OCI-LY7 (cell line): ENCODE measurements at regions not wholly inside any gene's neighbourhood (a gene's known extent, or its start where the extent isn't known, plus 50 kb on each side); places are given as distances from the start of the nearest gene placed in this dataset.

Experiments
- BruUV-seq: library from RNA; stranded (reverse); fragments of 400-500 nt; replicated peaks from 2 replicates; lab custom pipeline; 2021; lab: Mats Ljungman, UMichigan
- CTCF ChIA-PET: fragments of 300-600 bp; sonication (Branson Sonifier 250); formaldehyde crosslinking; loops from one replicate; lab custom pipeline; 2022; ENCODE audit warnings: antibody characterized with exemption; ENCODE audit not compliant: unreplicated experiment; lab: Charles Lee
- POLR2A ChIA-PET: fragments of 300-600 bp; sonication (Branson Sonifier 250); formaldehyde crosslinking; loops from one replicate; lab custom pipeline; 2022; ENCODE audit warnings: antibody characterized with exemption; lab: Charles Lee
- DNase-seq: peaks from one replicate; pipeline ENCODE4 v3.0.0-alpha.2; 2015; ENCODE audit warnings: low spot score
- H2AFZ ChIP-seq: fragments of 200-600 bp; sonication (generic), shearing (Covaris generic); 2 replicates; pipeline ENCODE4 v1.6.1; 2014; ENCODE audit warnings: mild to moderate bottlenecking, antibody characterized with exemption, low read length, moderate library complexity
- H3K27ac ChIP-seq: fragments of 200-600 bp; sonication (generic); 2 replicates; pipeline ENCODE4 v1.5.1; 2014; ENCODE audit warnings: mixed run types, low read depth, mild to moderate bottlenecking, moderate library complexity, low read length, inconsistent platforms; ENCODE audit not compliant: poor library complexity, severe bottlenecking
- H3K36me3 ChIP-seq: fragments of 200-600 bp; sonication (generic); 2 replicates; pipeline ENCODE4 v1.6.1; 2014; ENCODE audit warnings: mild to moderate bottlenecking, antibody characterized with exemption, low read length, moderate library complexity, mixed read lengths; ENCODE audit not compliant: insufficient read depth
- H3K4me1 ChIP-seq: fragments of 200-600 bp; sonication (generic); 2 replicates; pipeline ENCODE4 v1.5.1; 2014; ENCODE audit warnings: mild to moderate bottlenecking, low read length; ENCODE audit not compliant: insufficient read depth, poor library complexity, severe bottlenecking
- H3K4me2 ChIP-seq: fragments of 200-600 bp; sonication (generic); 2 replicates; pipeline ENCODE4 v1.6.1; 2014; ENCODE audit warnings: mild to moderate bottlenecking, low read length
- H3K4me3 ChIP-seq: fragments of 200-600 bp; sonication (generic); 2 replicates; pipeline ENCODE4 v1.5.1; 2014; ENCODE audit warnings: mild to moderate bottlenecking, low read depth, low read length; ENCODE audit not compliant: poor library complexity, severe bottlenecking
- H3K79me2 ChIP-seq: fragments of 200-600 bp; sonication (generic); 2 replicates; pipeline ENCODE4 v1.6.1; 2016; ENCODE audit warnings: low read depth, mild to moderate bottlenecking, low read length, moderate library complexity, mixed read lengths; ENCODE audit not compliant: insufficient read depth
- H3K9me2 ChIP-seq: fragments of 200-600 bp; sonication (generic); 2 replicates; pipeline ENCODE4 v1.6.1; 2016; ENCODE audit warnings: mild to moderate bottlenecking, low read length, mixed read lengths; ENCODE audit not compliant: insufficient read depth
- H3K9me3 ChIP-seq: fragments of 200-600 bp; sonication (generic); 2 replicates; pipeline ENCODE4 v1.6.1; 2014; ENCODE audit warnings: mild to moderate bottlenecking, mixed run types, low read length, mixed read lengths
- H4K20me1 ChIP-seq: fragments of 200-600 bp; sonication (generic); 2 replicates; pipeline ENCODE4 v1.6.1; 2014; ENCODE audit warnings: mild to moderate bottlenecking, antibody characterized with exemption, low read length, moderate library complexity, mixed read lengths; ENCODE audit not compliant: insufficient read depth
- EZH2phosphoT487 ChIP-seq: fragments of 200-600 bp; sonication (generic); IDR thresholded peaks from 2 replicates; pipeline ENCODE4 v1.6.1; 2018; ENCODE audit warnings: low read depth, borderline replicate concordance, mild to moderate bottlenecking, mixed run types, antibody characterized with exemption, low read length, moderate library complexity, mixed read lengths
- intact Hi-C: fragments of 100-400 bp; cut with micrococcal nuclease; formaldehyde crosslinking; loops from one replicate; pipeline ENCODE4 v1.10.0; 2022; ENCODE audit not compliant: unreplicated experiment
- TF ChIP-seq, protein P1 (sequence below): fragments of 200-600 bp; sonication (generic); conservative IDR thresholded peaks from 2 replicates; pipeline ENCODE4 v1.5.1; 2014; ENCODE audit warnings: mild to moderate bottlenecking, antibody characterized with exemption, low read length, moderate library complexity, mixed read lengths

GRCh38 chr7:110168010-110168409 lies 922.9 kb upstream of the LRRN3 start:
- no peak overlapping the region for H3K4me2 ChIP-seq
- H2AFZ ChIP-seq = no peak overlapping the region
- no peaks in the 10 kb centered on the region for H3K36me3 ChIP-seq
- BruUV-seq = no TSS peak
- no peaks in the 10 kb centered on the region for H3K4me1 ChIP-seq
- H3K9me3 ChIP-seq = no peaks in the 10 kb centered on the region
- ChIA-PET POLR2A (no interaction called here), CTCF (no interaction called here)
- intact Hi-C loops = no loop called here
- no peak overlapping the region for H3K27ac ChIP-seq
- H4K20me1 ChIP-seq = no peaks in the 10 kb centered on the region
- H3K9me2 ChIP-seq = no peaks in the 10 kb centered on the region
- no peak for DNase-seq
- no peak overlapping the region for H3K4me3 ChIP-seq
- TF ChIP-seq, protein P1, sequence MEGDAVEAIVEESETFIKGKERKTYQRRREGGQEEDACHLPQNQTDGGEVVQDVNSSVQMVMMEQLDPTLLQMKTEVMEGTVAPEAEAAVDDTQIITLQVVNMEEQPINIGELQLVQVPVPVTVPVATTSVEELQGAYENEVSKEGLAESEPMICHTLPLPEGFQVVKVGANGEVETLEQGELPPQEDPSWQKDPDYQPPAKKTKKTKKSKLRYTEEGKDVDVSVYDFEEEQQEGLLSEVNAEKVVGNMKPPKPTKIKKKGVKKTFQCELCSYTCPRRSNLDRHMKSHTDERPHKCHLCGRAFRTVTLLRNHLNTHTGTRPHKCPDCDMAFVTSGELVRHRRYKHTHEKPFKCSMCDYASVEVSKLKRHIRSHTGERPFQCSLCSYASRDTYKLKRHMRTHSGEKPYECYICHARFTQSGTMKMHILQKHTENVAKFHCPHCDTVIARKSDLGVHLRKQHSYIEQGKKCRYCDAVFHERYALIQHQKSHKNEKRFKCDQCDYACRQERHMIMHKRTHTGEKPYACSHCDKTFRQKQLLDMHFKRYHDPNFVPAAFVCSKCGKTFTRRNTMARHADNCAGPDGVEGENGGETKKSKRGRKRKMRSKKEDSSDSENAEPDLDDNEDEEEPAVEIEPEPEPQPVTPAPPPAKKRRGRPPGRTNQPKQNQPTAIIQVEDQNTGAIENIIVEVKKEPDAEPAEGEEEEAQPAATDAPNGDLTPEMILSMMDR = no peak
- no peak for TF ChIP-seq EZH2phosphoT487
- H3K79me2 ChIP-seq = no peaks in the 10 kb centered on the region

GRCh38 chr7:110170841-110171240 lies 920.1 kb upstream of the LRRN3 start:
- no peaks in the 10 kb centered on the region for H3K4me1 ChIP-seq
- H2AFZ ChIP-seq = no peak overlapping the region
- no peak overlapping the region for H3K27ac ChIP-seq
- H4K20me1 ChIP-seq = no peaks in the 10 kb centered on the region
- no peaks in the 10 kb centered on the region for H3K9me2 ChIP-seq
- intact Hi-C loops = no loop called here
- CTCF ChIA-PET = interaction anchor here (0.6 kb wide), 1 partner anchor 1400 kb away, joined by 3 read pairs; no protein-coding TSS in a partner anchor
- no TSS peak for BruUV-seq
- POLR2A ChIA-PET = no interaction called here
- no peak for DNase-seq
- H3K9me3 ChIP-seq = no peaks in the 10 kb centered on the region
- H3K36me3 ChIP-seq = no peaks in the 10 kb centered on the region
- TF ChIP-seq, protein P1 = no peak
- TF ChIP-seq EZH2phosphoT487 = no peak
- H3K4me3 ChIP-seq = no peak overlapping the region
- H3K79me2 ChIP-seq = no peaks in the 10 kb centered on the region
- H3K4me2 ChIP-seq = no peak overlapping the region

DNA sequence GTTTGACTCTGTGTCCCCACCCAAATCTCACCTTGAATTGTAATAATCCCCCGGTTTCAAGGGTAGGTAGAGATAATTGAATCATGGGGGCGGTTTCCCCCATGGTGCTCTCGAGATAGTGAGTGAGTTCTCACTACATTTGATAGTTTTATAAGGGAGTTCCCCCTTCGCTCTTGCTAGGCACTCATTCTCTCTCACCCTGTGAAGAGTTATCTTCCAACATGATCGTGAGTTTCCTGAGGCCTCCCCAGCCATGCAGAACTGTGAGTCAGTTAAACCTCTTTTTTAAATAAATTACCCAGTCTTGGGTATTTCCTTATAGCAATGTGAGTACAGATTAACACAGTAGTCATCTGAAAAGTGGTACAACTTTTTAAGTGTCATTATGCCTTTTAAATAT lies 913.5 kb upstream of the LRRN3 start:
- Histone ChIP-seq H3K36me3 (no peaks in the 10 kb centered on the region), H3K9me3 (no peaks in the 10 kb centered on the region), H4K20me1 (no peaks in the 10 kb centered on the region), H3K79me2 (no peaks in the 10 kb centered on the region), H3K4me2 (no peak overlapping the region), H2AFZ (no peak overlapping the region), H3K4me1 (no peaks in the 10 kb centered on the region), H3K4me3 (no peak overlapping the region), H3K27ac (no peak overlapping the region), H3K9me2 (no peaks in the 10 kb centered on the region)
- ChIA-PET POLR2A (no interaction called here), CTCF (no interaction called here)
- intact Hi-C loops = no loop called here
- TF ChIP-seq EZH2phosphoT487 = no peak
- TF ChIP-seq, protein P1 = no peak
- no TSS peak for BruUV-seq
- no peak for DNase-seq
